HL-60 (cell line): ENCODE measurements at regions not wholly inside any gene's neighbourhood (a gene's known extent, or its start where the extent isn't known, plus 50 kb on each side); places are given as distances from the start of the nearest gene placed in this dataset.

Experiments
- CTCF ChIP-seq: IDR thresholded peaks from one replicate; pipeline ENCODE4 v1.5.1; 2011; ENCODE audit warnings: low read length, control low read depth, inconsistent platforms; ENCODE audit not compliant: insufficient read depth
- GABPA ChIP-seq: IDR thresholded peaks from 2 replicates; pipeline ENCODE4 v1.6.1; 2012; ENCODE audit warnings: low read depth
- POLR2AphosphoS5 ChIP-seq: IDR thresholded peaks from 2 replicates; pipeline ENCODE4 v1.6.1; 2012; ENCODE audit warnings: low read depth
- TF ChIP-seq, protein P1 (sequence below): IDR thresholded peaks from 2 replicates; pipeline ENCODE4 v1.6.1; 2012; ENCODE audit warnings: low read depth; ENCODE audit not compliant: insufficient replicate concordance

GRCh38 chr2:57859755-57860154 is 186.9 kb upstream of the VRK2 start:
- TF ChIP-seq CTCF (no peak), POLR2AphosphoS5 (no peak), GABPA (no peak)
- TF ChIP-seq, protein P1, sequence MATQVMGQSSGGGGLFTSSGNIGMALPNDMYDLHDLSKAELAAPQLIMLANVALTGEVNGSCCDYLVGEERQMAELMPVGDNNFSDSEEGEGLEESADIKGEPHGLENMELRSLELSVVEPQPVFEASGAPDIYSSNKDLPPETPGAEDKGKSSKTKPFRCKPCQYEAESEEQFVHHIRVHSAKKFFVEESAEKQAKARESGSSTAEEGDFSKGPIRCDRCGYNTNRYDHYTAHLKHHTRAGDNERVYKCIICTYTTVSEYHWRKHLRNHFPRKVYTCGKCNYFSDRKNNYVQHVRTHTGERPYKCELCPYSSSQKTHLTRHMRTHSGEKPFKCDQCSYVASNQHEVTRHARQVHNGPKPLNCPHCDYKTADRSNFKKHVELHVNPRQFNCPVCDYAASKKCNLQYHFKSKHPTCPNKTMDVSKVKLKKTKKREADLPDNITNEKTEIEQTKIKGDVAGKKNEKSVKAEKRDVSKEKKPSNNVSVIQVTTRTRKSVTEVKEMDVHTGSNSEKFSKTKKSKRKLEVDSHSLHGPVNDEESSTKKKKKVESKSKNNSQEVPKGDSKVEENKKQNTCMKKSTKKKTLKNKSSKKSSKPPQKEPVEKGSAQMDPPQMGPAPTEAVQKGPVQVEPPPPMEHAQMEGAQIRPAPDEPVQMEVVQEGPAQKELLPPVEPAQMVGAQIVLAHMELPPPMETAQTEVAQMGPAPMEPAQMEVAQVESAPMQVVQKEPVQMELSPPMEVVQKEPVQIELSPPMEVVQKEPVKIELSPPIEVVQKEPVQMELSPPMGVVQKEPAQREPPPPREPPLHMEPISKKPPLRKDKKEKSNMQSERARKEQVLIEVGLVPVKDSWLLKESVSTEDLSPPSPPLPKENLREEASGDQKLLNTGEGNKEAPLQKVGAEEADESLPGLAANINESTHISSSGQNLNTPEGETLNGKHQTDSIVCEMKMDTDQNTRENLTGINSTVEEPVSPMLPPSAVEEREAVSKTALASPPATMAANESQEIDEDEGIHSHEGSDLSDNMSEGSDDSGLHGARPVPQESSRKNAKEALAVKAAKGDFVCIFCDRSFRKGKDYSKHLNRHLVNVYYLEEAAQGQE: no peak
